Gastrocnemius medialis (tissue), 4 donors: ENCODE measurements at regions not wholly inside any gene's neighbourhood (a gene's known extent, or its start where the extent isn't known, plus 50 kb on each side); places are given as distances from the start of the nearest gene placed in this dataset.
"Not testable (repeated sequence)": the region's sequence is repeated elsewhere in the genome, so short reads cannot be mapped to it uniquely, and the experiment has no call there.

Experiments
- ATAC-seq, 2 donors: fragments of 150-250 bp; one replicate each; pipeline ENCODE4 v1.9.1; 2016
- DNase-seq, 2 donors: peaks; one replicate each; pipeline ENCODE4 v3.0.0-alpha.2; 2019
- H3K27ac ChIP-seq, 4 donors: fragments of 200-600 bp; sonication (generic); 1 replicate in 1 of 4; 2 replicates in 3 of 4; pipeline ENCODE4 v1.5.1; 2016 to 2018; ENCODE audit warnings: mild to moderate bottlenecking in 2 of 4, moderate library complexity in 1 of 4
- H3K27me3 ChIP-seq, 3 donors: fragments of 200-600 bp; sonication (generic) in 2 of 3; 1 replicate in 1 of 3; 2 replicates in 2 of 3; pipeline versions ENCODE4 v1.5.1 to v1.6.0; 2016 to 2019; ENCODE audit warnings: mild to moderate bottlenecking in 1 of 3, moderate library complexity in 1 of 3
- H3K36me3 ChIP-seq, 2 donors: fragments of 200-600 bp; sonication (generic) in 1 of 2; one replicate each; pipeline ENCODE4 v1.5.1; 2017 to 2018
- H3K4me1 ChIP-seq, 2 donors: fragments of 200-600 bp; sonication (generic) in 1 of 2; one replicate each; pipeline ENCODE4 v1.5.1; 2016 to 2017; ENCODE audit warnings: mild to moderate bottlenecking in 2 of 2
- H3K4me3 ChIP-seq, 4 donors: fragments of 200-600 bp; sonication (generic) in 3 of 4; 1 replicate in 1 of 4; 2 replicates in 3 of 4; pipeline ENCODE4 v1.5.1; 2016 to 2019; ENCODE audit warnings: mild to moderate bottlenecking in 2 of 4
- H3K9me3 ChIP-seq, 3 donors: fragments of 200-600 bp; sonication (generic) in 2 of 3; 1 replicate in 1 of 3; 2 replicates in 2 of 3; pipeline ENCODE4 v1.5.1; 2016 to 2019
- CTCF ChIP-seq, 5 experiments: fragments of 450-650 bp in 3 of 5; fragments of 200-600 bp in 2 of 5; sonication (generic) in 2 of 5; IDR thresholded peaks in 4 of 5; conservative IDR thresholded peaks in 1 of 5; 1 replicate in 4 of 5; 2 replicates in 1 of 5; pipeline ENCODE4 v1.5.1; 2016 to 2019; ENCODE audit warnings: antibody characterized with exemption in 5 of 5, mild to moderate bottlenecking in 3 of 5, moderate library complexity in 3 of 5
- POLR2A ChIP-seq, 2 donors: fragments of 450-650 bp; IDR thresholded peaks; one replicate each; pipeline ENCODE4 v1.6.1; 2017; ENCODE audit warnings: antibody characterized with exemption in 2 of 2, mild to moderate bottlenecking in 2 of 2, moderate library complexity in 2 of 2
- in situ Hi-C, 4 donors: fragments of 200-750 bp; cut with MboI; loops; one replicate each; pipeline versions ENCODE4 v1.15.0 to v1.8.0; 2017; ENCODE audit warnings: low sequenced_read_pairs in 4 of 4
- intact Hi-C: fragments of 100-400 bp; cut with DNase I; formaldehyde crosslinking; loops from one replicate; pipeline ENCODE4 v1.15.1; 2023; ENCODE audit warnings: low total_unique reads

- ATAC-seq = no peak
- peaks cover 0 to 5% (median 0%) of the 10 kb centered on the region in 3 donors for H3K9me3 ChIP-seq
- intact Hi-C loops (no loop called here), in situ Hi-C loops (no loop called here)
- H3K4me1 ChIP-seq = no peaks in the 10 kb centered on the region
- no peak for TF ChIP-seq CTCF (IDR thresholded peaks at IDR 0.05 in 4 of 5, conservative IDR thresholded peaks at IDR 0.05 in 1 of 5)
- no peak for TF ChIP-seq POLR2A (IDR thresholded peaks at IDR 0.05)
- no peak for DNase-seq
- no peaks in the 10 kb centered on the region for H3K36me3 ChIP-seq
- no peak overlapping the region for H3K27ac ChIP-seq
- no peak overlapping the region for H3K4me3 ChIP-seq
- H3K27me3 ChIP-seq = no peaks in the 10 kb centered on the region
Observed at GRCh38 chr2:39834426-39834825, 55.4 kb upstream of the THUMPD2 start.

GRCh38 chr2:39830610-39831009, 51.6 kb upstream of the THUMPD2 start:
- H3K36me3 ChIP-seq, H3K27me3 ChIP-seq, DNase-seq, ATAC-seq, H3K4me1 ChIP-seq, in situ Hi-C loops, H3K27ac ChIP-seq, H3K4me3 ChIP-seq, H3K9me3 ChIP-seq, intact Hi-C loops: not testable (repeated sequence)
